Pons (tissue), 1 donor: ENCODE measurements at regions not wholly inside any gene's neighbourhood (a gene's known extent, or its start where the extent isn't known, plus 50 kb on each side); places are given as distances from the start of the nearest gene placed in this dataset.
A peak's percentile ranks its signal among the peaks of the same experiment; 100 is the strongest.

Experiments used
- DNase-seq: peaks from one replicate; pipeline ENCODE4 v3.0.0-alpha.2; 2016; ENCODE audit warnings: low spot score

DNA sequence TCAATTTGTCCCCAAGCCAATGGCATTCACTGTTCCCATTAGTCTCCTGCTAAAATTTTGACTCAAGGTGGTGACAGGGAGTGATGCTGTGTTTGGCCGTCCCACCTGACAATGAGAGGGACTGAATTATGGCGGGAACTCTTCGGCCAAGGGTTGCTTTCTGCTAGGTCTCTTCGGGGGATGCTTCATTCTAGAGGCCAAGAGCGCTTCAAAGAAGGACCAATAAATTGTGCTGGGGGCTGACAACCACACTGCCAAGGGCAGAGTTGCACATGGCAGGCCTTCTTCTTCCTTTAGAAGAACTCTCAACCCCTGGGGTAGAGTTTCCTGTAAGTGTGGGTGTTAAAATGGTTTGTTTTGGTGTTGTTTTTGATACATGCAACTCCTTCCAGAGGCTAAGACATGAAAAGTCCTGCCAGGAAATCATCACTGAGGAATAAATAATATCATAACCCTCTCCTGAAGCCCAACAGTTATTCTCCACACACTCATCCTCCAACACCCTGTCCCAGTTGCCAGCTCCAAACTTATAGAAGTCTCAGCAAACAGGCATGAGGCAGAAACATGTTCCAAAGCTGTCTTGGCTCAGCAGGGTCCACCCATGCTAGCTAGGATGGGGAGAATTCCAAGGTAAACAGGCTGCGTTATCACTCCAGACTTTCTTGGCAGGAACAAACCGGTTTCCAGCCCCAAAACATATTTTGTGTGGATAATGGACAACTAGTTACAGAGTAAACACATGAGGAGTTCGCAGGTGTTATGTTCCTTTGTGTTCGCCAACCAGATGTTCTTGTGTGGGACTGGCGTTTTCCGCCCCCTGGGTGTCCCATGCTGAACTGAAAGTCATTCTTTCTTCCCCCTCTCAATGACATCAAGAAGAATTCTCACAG, 396.7 kb upstream of the RGMA start:
- DNase-seq = no peak

DNA sequence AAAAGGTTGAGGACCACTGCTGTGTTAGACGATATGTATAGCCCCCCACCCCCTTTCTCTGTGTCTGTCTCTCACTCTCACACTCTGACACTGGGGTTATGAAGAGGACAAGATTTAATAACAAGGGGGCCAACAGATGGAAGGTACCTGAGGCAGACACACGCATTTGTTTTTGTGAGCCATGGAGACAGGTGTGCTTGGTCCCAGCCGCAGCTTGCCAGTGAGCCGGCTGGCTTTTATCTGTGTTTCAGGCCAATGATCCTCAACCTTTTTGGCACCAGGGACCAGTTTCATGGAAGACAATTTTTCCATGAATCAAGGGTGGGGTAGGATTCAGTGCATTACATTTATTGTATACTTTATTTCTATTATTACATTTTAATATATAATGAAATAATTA, 394.9 kb upstream of the RGMA start:
- no peak for DNase-seq

DNA sequence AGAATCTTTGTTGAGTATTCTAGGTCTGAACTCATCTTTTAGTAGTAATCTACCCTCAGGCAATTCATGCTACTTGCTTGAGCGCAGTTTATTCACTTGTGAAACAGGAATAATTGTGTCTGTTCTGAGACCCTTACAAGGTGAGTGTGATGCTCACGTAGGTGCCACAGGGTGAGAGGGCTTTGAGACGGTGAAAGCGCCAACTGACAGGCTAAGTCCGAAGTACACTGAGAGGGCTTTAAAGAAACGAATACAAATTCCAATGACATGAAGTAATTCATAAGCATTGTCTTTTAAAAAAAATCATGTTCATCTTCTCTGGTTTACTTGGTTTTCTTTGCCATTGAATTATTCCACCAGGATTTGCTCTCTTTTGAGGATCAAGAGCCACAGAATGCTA, 393.7 kb upstream of the RGMA start:
- no peak for DNase-seq

DNA sequence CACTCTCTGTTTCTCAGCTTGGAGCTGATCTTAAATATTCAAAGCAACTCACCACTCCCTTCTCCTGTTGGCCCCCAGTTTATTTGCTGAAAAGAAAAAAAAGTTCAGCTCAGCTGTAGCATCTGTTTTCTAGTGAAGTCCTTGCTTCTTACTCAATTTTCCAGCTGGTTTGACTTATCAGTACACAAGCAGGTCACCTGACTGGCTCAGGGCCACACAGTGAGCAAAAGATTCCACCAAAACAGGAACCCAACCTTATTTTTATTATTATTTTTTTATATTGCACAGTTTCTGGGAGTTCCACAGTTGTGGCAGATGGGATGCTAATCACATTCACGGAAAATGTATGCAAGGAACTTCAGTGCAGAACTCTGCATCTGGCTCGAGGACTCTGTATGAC, 390.7 kb upstream of the RGMA start:
- DNase-seq = no peak

DNA sequence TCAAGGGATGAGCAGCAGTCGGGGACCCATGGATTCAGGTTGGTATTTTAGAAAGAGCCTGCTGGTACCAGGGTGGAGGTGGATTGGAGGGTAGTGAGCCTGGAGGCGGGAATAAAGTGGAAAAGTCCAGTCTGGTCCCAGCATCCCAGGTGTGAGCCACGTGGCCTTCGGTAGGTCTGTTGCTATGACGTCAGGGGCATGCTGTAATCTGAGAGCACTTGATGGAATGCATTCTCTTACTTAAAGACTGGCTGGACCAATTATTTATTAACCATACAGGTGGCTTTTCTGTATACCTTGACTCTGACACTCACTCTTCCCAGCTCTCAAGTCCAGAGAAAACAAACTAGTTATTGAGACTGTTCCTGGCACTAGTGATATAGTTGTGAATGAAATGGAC, 389.9 kb upstream of the RGMA start:
- DNase-seq = no peak

DNA sequence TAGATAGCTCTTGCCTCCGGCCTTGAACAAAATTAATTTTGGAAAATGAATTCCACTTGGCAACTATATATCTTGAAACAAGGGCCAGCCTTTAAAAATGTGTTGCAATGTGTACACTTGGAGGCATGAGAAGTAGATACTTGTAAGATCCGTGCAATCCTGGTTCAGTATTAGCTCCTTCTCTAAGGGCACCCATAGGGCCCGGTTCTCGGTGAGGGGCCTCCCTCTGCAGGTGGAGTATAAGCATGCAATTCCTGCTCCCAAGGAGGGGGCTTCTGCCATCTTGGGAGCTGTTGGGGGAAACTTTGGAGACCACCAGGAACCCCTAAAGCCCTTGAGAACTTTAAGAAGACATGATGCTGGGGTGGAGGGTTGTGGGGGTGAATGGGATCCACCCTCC, 388.7 kb upstream of the RGMA start:
- DNase-seq = no peak

DNA sequence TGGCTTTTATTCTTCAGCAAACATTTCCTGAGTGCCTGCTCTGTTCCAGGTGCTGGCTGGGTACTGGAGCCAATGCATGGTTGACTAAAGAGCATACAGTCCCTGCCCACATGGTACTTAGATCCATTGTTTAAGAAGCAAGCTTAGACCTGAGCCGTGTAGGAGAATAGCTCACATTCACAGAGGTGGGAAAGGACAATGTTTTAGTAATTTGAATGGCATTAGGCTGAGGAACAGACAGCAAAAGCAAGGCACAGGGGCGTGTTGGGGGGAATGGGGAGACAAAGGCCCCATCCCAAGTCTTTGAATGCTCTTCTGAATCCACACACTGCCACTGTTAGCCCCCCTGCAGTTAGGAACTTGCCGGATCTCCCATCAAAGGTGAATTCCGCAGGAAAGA, 388.2 kb upstream of the RGMA start:
- no peak for DNase-seq

DNA sequence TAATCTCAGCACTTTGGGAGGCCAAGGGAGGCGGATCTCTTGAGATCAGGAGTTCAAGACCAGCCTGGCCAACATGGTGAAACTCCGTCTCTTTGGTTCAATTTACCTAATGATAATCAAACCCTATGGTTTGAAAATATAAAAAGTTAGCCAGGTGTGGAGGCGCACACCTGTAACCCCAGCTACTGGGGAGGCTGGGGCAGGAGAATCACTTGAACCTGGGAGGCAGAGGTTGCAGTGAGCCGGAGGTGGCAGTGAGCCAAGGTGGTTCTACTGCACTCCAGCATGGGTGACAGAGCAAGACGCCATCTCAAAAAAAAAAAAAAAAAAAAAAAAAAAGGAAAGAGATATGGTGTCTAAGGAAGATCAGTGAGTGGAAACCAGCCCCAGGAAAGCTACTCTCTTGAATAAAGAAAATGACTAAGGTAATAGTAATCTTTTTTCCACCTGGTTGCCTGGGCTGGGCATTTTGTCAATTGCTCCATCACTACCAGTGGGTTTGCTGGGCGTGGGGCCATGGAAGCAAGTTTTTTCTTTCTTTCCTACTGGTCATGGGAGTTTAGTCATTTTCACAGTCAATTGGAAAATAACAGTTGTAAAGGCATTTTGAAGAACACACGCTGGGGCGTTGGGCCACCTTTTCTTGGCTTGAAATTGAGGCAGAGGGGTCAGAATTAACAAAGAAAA, 387.6 kb upstream of the RGMA start:
- no peak for DNase-seq

DNA sequence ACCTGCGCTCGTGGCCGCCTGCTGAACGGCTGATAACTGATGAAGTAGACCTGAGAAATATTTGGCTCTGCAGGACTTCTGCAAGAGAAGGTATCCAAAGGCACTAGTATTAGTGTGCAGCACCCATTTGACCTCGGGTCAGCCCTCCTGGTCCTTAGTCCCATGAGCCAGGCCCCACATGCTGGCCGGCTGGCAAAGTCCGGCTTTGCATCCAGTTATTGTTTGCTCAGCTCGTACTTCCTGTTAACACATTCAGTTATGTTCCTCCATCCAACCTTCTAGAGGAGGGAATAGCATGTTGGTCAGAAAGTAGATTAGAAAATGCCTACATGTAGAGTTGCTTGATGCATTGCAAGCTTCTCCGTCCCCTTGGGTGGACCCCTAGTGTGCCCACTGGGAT, 385.7 kb upstream of the RGMA start:
- no peak for DNase-seq

DNA sequence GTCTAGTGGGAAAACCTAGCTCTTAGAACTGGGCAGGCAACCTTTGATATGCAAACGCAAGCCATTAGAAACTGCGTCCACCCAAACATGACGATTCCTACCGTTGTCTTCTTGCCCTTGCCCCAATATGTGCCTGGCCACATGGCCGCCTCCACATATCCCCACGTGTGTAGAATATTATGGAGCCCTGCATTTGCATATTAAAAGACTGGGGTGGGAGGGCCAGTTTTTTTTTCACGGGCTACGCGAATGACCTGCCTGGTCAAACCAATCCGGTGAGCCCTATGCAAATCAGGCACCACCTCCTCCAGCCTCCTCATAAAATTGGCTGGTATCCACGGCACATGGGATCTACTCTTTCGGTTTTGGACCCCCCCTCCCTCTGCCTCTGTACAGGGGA, 381.0 kb upstream of the RGMA start:
- DNase-seq = no peak

DNA sequence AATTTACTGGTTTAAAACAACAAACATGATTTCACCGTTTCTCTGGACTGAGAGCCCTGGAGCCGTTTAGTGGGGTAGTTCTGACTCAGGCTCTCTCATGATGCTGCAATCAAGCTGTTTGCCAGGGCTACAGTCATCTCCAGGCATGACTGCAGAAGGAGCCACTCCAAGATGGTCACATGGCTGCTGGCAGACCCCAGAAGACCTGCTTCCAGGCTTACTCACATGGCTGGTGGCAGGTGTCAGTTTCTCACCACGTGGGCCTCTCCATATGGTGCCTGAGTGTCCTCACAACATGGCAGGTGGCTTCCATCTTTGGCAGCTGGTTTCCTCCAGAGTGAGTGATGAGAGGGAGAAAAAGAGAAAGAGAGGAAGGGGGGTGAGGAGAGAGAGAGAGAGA, 378.3 kb upstream of the RGMA start:
- peak; percentile 11 for DNase-seq

DNA sequence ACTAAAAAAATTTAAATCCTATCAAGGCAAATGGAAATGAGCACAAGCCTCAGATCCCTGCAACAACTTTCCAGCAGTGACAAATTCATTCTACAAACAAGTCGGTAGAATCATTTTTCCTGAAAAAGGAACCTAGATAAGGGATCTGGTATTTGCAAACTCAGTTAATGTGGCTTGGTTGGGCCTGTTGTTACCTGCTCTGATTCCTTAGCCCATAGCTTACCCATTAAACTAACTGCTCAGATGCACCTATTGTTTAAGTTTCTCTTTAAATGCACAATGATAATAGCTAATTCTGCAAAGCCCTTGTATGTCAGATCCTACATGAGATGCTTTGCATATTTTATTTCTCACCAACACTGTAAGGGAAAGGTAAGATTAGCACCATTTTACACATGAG, 377.4 kb upstream of the RGMA start:
- DNase-seq = no peak

DNA sequence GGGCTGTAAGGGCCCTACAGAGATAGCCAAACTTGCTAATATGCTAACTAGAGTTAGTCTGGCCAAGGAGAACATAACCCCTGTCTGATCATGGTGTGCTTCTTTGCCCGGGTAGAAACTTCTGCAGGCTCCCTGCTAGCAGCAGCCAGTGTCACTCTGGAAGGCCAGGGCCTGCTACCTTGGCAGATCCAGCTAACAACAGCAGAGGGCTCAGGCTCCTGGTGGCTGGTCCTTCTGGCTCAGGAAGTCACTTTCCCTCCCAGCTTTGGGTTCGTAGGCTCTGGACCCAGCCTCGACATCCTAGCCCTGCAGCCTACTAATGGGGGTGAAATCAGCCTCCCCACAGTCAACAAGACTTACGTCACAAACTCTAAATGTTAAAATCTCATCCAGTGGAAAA, 373.7 kb upstream of the RGMA start:
- no peak for DNase-seq

DNA sequence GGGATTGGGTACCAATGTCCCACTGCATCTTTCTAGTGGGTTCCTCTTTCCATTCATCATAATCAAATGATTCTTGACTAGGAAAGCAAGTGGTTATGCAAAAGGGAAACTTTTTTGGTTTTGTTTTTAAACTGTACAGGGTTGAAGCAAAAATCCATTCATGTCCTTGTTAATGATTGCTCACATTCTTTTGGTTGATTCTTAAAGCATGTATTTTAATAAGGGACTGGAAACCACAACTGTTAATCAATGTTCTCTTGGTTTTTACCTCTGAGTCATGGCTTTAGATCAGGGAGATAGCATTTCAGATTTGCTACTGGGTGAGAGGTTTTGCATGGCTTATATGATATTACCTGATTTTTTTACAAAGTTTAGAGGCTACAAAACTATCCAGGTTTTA, 371.7 kb upstream of the RGMA start:
- no peak for DNase-seq

DNA sequence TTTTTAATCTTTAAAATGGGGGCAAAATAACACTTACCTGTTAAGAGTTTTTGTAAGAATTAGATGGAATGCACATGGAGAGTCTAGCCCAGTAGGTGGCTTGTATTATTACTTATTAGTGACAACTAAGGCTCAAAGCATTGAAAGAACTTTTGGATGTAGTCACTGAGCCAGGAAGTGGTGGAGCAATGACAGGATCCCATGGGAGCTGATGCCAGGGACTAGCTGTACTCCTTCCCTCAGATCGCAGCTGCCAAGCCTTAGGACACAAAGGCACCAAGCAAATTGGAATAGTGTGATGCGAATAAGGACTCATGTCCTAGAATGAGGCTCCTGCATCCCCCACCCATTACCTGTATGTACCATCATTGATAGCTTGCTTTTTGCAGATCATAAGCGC, 370.4 kb upstream of the RGMA start:
- peak; percentile 19 for DNase-seq

DNA sequence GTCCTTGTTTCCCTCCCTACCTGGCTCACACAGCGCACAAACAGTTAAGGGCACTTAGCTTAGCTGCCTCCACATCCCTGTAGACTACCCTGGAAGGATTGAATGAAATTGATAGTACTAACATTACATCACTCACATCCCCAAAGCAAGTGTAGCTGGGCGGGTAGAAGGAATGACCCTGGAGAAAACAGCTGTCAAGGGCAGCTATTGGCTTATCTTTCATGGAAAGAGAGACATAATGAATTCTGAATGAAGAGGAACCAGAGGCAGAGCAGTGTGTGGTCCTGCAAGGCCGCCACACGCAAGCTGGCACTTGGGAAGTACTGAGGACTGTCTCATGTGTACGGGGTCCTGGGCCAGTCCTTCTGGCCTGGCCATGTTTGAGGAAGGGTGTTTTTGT, 369.6 kb upstream of the RGMA start:
- DNase-seq = no peak

DNA sequence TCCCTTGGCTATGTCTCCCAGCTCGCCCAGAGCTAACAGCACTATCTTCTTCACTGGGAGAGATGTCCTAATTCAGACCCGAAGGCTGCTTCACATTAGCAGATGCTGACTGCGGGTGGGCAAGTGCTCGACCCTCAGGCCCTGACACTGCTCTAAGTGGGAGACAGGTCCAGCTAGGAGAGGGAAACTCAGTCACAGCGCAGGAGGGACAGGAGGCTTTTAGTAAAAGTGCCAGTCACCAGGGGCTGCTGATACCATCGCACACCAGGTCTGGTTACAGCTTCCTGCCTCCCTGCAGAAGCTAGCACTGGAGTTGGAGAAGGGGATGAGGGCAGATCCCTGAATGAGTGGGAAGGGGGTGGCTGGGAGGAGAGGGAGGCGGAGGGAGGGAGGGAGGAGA, 365.8 kb upstream of the RGMA start:
- no peak for DNase-seq

DNA sequence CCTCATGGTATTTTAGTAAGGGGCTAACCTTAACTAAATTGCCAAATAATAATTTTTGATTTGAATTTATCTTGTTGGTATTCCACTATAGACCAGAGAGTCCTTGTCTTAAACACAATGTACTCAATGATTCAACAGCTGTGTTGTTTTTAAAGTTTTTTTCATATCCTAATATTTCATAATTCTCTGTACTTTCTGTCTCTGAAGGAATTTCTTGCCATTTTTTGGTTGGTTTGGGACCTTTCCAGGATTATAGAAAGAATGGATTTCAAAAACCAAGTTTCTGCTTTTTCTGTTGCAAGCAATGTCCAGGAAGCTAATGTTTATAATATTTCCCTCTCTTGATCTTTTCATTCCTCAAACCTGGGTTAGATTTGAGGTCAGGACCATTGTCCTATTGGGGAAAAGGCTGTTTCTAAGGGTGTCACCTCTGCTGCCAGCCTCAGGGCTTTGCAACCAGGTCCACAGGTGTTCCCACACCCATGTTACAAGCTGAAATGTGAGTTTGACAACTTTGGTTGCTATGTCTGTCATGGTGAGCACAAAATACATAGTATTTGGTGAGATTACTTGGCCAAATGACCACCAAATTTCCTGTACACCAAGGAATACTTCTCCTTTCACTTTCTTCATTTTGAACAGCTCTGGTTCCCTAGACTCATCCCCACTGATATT, 363.7 kb upstream of the RGMA start:
- DNase-seq = no peak

DNA sequence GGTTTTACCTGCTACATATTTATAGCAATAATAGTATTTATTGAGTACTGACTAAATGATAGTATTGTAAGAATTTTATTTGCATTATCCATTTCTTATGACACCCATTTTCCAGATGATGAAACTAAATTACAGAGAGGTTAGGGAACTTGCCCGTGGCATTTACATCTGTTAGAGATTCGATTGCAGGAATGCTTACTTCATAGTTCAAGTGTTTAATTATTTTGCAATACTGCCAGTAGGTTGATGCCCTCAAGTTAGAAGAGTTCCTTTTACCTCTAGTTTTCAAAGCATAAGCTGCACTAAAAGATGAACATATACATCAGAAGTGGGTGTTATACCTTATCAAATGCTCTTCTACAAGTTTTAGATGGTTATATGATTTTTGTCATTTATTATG, 362.8 kb upstream of the RGMA start:
- DNase-seq = no peak

DNA sequence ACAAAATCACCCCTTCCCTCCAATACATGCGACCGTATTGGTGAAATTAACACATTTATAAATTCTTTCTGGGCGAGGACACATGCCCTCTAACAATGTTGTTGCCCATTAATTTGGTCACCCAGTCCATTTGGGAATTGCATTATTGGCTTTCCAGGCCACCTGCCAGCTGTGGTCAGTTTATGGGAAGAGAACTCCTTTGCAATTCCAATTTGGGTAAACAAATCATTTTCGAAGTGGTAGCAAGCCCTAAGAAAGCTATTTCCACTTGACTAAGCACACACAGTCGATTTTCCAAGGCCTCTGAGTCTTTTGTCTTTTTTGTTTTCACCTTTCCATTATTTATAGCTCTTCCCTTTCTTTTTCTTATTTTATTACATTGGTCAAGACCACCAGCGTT, 362.3 kb upstream of the RGMA start:
- DNase-seq = peak; percentile 20

DNA sequence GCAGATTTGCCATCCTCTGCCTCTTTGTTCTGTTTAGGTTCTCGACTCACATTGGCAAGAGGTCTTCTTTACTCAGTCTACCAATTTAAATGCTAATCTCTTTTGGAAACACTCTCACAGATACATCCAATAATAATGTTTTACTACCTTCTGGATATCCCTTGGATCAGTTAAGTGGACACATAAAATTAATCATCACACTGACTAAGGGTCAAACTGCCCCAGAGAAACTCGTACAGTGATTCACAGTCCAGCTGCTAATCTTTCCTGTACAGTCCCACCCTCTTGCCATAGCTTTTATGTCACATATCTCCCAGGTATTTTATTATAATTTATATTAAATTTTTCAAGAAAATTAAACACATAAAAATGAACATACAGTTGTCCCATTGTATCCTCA, 360.8 kb upstream of the RGMA start:
- no peak for DNase-seq

DNA sequence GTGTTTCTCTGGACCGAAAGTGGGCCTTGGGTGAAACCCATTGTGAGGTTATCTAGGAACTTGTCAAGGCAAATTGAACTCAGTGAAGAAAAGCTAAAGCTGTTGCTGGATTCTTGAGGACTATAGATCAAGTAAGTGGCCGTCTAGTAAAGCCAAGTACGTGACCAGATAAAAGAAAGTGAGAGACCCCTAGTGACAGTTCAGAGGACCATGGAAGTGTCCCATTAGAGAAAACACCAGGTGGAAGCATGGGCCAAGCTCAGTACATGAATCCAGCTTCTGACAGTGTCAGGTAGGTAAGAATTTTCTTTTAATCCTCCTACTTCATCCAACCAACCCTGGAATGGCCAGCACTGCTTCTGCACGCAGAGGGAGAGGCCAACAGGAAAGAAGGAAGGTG, 349.3 kb upstream of the RGMA start:
- no peak for DNase-seq

DNA sequence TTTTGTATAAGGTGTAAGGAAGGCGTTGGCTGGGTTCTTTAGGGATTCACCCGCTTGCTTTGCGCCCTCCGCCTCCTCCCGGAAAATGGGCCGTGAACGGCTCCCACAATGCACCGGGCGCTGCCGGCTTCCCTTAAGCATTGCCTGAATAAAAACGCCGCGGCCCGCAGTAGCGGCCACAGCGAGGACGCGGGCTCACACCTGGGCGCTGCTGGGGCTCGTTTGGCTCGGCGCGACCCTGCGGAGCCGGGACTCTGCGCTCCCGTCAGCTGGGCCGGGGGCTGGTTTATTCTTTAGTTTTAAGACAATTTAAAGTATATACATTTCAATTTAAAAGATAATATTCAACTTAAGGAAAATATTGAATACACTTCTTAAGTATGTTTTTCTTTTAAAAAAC, 343.5 kb upstream of the RGMA start:
- no peak for DNase-seq
